Cerebellar cortex (tissue), 1 donor: ENCODE measurements at regions not wholly inside any gene's neighbourhood (a gene's known extent, or its start where the extent isn't known, plus 50 kb on each side); places are given as distances from the start of the nearest gene placed in this dataset.
"Not testable (repeated sequence)": the region's sequence is repeated elsewhere in the genome, so short reads cannot be mapped to it uniquely, and the experiment has no call there.

Experiments
- DNase-seq: peaks from one replicate; pipeline ENCODE4 v3.0.0-alpha.2; 2015; ENCODE audit warnings: low spot score

- no peak for DNase-seq
Observed at GRCh38 chr11:133639408-133639807, 107.1 kb upstream of the OPCML start.

GRCh38 chr11:133638921-133639320 is 106.6 kb upstream of the OPCML start:
- no peak for DNase-seq

- DNase-seq = no peak
Observed at GRCh38 chr11:133636711-133637355, 104.5 kb upstream of the OPCML start.

GRCh38 chr11:133635244-133635739 is 103.0 kb upstream of the OPCML start:
- no peak for DNase-seq

- DNase-seq = not testable (repeated sequence)
Observed at GRCh38 chr11:133628371-133628770, 96.1 kb upstream of the OPCML start.

DNA sequence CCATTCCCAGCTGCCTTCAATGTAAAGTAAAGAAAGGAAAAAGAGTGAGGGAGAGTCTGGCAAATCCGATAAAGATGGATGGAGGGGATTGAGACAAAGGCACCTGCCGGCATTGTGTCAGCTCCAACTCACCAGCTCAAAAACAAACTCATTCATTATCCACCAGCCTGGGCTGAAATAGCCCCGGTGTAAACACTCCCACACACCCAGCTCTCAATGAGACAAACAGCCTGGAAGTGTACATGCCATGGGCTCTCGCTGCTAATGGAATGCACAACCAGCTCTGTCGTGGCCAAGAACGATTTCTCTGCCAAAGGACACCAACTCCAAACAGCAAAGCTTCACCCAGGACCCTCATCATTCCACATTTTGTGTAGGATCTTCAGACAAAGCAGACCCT is 89.3 kb upstream of the OPCML start:
- no peak for DNase-seq

- no peak for DNase-seq
Observed at GRCh38 chr11:133619973-133620372, 87.7 kb upstream of the OPCML start.

DNA sequence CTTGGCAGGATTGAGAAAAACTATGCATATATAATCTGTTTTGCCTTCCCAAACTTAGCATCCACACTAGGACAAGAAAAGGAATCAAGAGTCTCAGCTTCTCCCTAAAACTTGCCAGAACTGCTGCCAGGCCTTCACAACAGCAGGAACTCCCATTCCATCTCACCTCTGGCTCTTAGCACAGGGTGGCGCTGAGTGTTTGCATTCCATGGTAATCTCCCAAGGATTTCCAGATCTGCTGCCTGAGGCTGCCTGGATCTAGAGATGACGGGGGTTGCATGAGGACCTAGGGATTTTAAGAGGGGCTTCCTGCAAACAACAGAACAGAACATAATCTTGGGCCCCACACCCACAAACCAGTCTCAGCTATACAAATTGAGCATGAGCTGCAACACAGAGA is 87.1 kb upstream of the OPCML start:
- DNase-seq = no peak

GRCh38 chr11:133618544-133618943 is 86.2 kb upstream of the OPCML start:
- DNase-seq = no peak

DNA sequence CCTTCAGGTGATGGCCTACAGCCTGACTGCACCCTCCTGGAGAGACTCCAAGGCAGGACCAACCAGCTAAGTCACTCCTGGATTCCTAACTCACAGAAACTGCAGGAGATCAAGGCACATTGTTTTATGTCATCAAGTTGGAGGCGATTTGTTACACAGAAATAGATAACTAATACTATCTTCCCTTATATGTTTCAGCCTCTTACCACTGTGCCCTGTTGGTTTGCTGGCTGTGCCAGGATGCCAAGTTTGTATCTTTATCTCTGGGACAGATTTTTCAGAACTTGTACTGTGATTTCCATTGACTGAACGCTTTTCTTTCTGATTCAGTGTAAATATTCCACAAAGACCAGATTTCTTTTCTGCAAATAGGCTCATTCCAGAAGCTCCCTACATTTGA is 76.2 kb upstream of the OPCML start:
- DNase-seq = no peak

DNA sequence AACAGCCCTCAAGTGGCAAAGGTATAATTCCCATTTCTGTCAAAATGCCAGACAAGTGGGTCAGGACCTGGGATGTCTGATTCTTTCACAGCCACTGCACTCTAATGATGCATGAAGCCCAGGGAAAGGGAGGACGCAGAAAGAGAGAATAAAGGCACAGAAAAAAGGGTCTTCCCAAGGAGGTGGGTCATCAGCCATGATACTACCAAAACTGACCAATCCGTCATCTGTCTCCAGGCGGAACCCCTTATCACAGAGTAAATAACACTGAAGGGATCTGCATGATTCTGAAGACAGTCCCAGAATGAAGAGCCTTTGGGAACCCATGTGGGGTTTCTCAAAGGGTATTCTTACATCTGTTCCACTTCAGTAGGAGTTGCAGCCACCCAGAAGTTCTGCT is 73.8 kb upstream of the OPCML start:
- no peak for DNase-seq

- no peak for DNase-seq
Observed at GRCh38 chr11:133605482-133605881, 73.2 kb upstream of the OPCML start.

- no peak for DNase-seq
Observed at GRCh38 chr11:133601641-133602040, 69.3 kb upstream of the OPCML start.

GRCh38 chr11:133600786-133601185 is 68.5 kb upstream of the OPCML start:
- DNase-seq = no peak

GRCh38 chr11:133600306-133600705 is 68.0 kb upstream of the OPCML start:
- no peak for DNase-seq

DNA sequence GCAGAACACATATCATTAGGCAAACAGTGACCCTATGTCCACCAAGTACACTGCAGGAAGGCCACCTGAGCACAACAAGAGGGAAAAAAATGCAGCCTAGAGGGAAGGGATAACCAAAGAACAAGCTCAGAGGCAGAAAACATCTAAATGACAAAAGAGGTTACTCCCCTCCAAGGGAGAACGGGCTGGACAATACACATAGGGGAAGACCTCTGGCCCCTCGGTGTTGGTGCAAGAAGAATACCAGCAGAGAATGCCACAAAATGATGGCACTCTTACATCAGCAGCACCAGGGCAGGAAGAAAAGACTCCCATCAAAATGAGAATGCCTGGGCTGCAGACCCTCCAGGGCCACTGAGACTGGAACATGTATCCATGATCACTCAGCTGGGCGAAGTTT is 66.6 kb upstream of the OPCML start:
- DNase-seq = no peak

GRCh38 chr11:133597236-133597635 is 64.9 kb upstream of the OPCML start:
- no peak for DNase-seq

DNA sequence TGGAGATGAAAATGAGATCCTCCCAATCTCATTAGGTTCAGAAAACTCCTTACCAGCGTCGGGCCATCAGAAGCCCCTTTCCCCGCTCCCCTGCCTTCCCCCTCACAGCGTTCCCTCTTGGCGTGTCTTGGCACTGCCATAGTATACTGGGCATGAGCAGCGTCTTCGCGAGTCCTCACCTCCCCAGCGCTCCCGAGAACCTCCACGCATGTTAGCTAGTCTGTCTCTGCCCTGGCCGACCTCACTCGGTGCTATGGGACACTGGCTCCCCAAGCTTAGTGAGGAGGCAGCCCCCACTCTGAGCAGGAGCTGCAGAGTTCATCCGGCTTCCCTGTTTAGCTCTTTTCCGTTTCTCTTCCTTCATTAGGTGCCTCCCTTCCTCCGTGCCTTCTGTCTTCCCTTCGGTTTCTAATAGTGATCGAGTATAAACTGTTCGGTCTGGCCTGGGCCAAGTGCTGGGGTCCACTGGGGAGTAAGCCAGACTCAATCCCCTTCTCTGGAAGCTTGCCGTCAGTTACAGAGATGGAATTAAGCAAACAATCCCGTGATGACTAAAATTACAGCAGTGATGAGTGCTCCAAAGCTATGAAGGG is 63.8 kb upstream of the OPCML start:
- DNase-seq = no peak

GRCh38 chr11:133593036-133593435 is 60.7 kb upstream of the OPCML start:
- DNase-seq = no peak

DNA sequence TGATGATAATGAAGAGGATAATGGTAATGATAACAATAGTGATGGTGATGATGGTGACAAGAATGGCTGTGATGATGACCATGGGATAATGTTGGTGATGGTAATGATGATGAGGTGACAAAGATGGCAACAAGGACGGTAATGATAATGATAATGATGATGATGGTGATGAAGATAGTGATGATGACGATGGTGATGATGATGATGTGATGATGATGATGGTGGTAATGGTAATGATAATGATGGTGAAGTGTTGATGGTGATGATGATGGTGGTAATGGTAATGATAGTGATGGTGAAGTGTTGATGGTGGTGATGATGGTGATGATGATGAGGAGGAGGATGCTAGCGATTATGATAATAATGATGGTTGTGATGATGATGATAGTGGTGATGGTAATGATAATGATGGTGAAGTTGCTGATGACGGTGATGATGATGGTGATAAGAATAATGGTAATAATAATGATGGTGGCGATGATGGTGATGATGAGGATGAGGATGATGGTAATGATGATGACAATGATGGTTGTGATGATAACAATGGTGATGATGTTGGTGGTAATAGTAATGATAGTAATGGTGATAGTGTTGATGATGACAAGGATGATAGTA is 54.7 kb upstream of the OPCML start:
- no peak for DNase-seq

- DNase-seq = no peak
Observed at GRCh38 chr11:133582750-133583149, 50.4 kb upstream of the OPCML start.

DNA sequence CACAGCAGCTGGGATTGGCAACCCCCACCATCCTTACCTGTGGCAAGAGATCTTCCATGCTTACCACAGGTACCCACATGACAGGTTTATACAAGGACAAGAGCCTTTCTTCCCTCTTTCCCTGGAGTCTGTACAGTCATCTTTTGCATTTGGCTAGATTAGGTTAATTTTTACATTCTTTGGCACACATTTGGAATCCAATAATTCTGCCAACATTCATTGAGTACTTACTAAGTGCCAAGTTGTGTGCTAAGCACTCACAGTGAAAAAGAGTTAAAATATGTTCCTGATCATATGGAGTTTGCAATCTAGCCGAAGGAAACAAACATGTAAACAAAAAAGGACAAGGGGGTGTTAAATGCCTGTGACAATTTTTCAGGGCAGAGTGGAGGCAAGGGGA is 50.0 kb upstream of the OPCML start:
- DNase-seq = no peak
